Activated B cell treated with CpG ODN at 0.5 μM for 24 hours (primary cell): ENCODE measurements at regions not wholly inside any gene's neighbourhood (a gene's known extent, or its start where the extent isn't known, plus 50 kb on each side); places are given as distances from the start of the nearest gene placed in this dataset.

ENCODE experiments used
- ATAC-seq: fragments of 200-7000 bp; cut with Tn5 transposase; one replicate; pipeline ENCODE4 v1.10.0; 2021; ENCODE audit warnings: low read depth, mild to moderate bottlenecking, moderate library complexity
- CTCF ChIA-PET: fragments of 350-600 bp; sonication (Branson Sonifier 250); formaldehyde crosslinking; loops from one replicate; lab custom pipeline; 2021; ENCODE audit warnings: antibody characterized with exemption; lab: Charles Lee
- POLR2A ChIA-PET: fragments of 350-600 bp; sonication (Branson Sonifier 250); formaldehyde crosslinking; loops from one replicate; lab custom pipeline; 2021; ENCODE audit warnings: antibody characterized with exemption; lab: Charles Lee
- DNase-seq: peaks from one replicate; pipeline ENCODE4 v3.0.0; 2022
- H3K27ac Mint-ChIP-seq: one replicate; pipeline ENCODE4 v1.8.0; 2020; ENCODE audit warnings: mixed read lengths
- H3K27me3 Mint-ChIP-seq: one replicate; pipeline ENCODE4 v1.8.0; 2021; ENCODE audit warnings: mixed read lengths
- H3K36me3 Mint-ChIP-seq: one replicate; pipeline ENCODE4 v1.8.0; 2021; ENCODE audit warnings: low read depth, mixed read lengths
- H3K4me1 Mint-ChIP-seq: one replicate; pipeline ENCODE4 v1.8.0; 2021; ENCODE audit warnings: mixed read lengths
- H3K4me3 Mint-ChIP-seq: one replicate; pipeline ENCODE4 v1.8.0; 2020; ENCODE audit warnings: mild to moderate bottlenecking, mixed read lengths
- H3K9me3 Mint-ChIP-seq: one replicate; pipeline ENCODE4 v1.8.0; 2020; ENCODE audit warnings: mixed read lengths
- intact Hi-C: fragments of 100-400 bp; cut with micrococcal nuclease; formaldehyde crosslinking; loops from one replicate; pipeline ENCODE4 v1.15.1; 2024
- TF ChIP-seq, protein P1 (sequence below): fragments of 200-600 bp; IDR thresholded peaks from one replicate; pipeline ENCODE4 v1.8.0; 2022; ENCODE audit warnings: antibody characterized with exemption, mild to moderate bottlenecking

DNA sequence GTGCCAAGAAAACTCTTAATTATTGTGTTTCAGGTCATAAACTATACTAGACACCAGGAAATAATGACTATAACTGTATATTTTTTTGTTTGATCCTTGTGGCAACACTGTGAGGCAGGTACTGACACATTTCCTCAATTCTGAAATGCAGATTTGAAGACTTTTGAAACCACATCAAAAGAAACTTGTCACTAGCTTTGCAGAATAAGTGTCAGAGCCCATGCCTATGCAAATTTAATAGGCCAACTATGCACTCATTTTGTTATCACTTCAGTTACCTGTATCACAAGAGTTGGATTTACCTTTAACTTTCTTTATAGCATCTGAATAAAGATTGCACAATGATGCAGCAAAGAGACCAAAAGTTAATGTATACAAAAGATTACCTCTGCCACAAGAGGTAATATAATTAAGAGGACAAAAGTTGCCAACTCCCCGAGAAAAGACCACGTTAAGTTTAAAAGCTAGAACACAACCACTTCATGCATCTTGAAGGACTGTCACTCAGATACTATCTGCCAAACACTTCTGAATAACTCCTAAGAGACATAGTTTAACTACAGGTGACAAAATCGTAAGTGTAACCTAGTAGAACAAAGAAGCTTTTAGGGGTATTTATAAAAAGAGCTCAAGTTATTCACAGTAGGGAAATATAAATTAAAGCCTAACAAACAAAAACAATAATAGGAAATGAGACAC, 80.5 kb downstream of the ELAPOR2 start:
- peaks cover 8% of the 10 kb centered on the region for H3K9me3 Mint-ChIP-seq
- H3K27ac Mint-ChIP-seq = no peak overlapping the region
- TF ChIP-seq, protein P1, sequence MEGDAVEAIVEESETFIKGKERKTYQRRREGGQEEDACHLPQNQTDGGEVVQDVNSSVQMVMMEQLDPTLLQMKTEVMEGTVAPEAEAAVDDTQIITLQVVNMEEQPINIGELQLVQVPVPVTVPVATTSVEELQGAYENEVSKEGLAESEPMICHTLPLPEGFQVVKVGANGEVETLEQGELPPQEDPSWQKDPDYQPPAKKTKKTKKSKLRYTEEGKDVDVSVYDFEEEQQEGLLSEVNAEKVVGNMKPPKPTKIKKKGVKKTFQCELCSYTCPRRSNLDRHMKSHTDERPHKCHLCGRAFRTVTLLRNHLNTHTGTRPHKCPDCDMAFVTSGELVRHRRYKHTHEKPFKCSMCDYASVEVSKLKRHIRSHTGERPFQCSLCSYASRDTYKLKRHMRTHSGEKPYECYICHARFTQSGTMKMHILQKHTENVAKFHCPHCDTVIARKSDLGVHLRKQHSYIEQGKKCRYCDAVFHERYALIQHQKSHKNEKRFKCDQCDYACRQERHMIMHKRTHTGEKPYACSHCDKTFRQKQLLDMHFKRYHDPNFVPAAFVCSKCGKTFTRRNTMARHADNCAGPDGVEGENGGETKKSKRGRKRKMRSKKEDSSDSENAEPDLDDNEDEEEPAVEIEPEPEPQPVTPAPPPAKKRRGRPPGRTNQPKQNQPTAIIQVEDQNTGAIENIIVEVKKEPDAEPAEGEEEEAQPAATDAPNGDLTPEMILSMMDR = no peak
- ATAC-seq = peak; percentile 45
- ChIA-PET POLR2A (no interaction called here), CTCF (no interaction called here)
- peaks cover 3% of the 10 kb centered on the region for H3K27me3 Mint-ChIP-seq
- intact Hi-C loops = no loop called here
- peaks cover 3% of the 10 kb centered on the region for H3K4me1 Mint-ChIP-seq
- no peaks in the 10 kb centered on the region for H3K36me3 Mint-ChIP-seq
- no peak overlapping the region for H3K4me3 Mint-ChIP-seq
- no peak for DNase-seq

DNA sequence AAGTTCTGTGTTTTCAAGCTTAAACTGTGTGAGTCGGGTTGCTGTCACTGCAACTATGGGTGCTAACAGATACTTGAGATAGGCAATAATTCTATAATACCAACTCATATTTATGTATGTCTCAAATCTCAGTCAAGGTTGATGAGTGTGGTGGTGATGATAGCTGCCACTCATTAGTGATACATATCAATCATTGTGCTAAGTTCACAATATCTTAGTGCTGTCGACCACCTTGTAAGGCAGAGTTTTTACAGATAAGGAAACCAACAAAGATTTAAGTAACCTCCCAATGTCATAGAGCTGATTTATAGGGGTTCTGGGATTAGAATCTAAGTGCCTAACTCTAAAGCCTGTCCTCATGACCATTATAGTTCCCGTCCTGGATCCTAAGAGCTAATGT, 82.5 kb downstream of the ELAPOR2 start:
- ATAC-seq (no peak), DNase-seq (no peak)
- H3K36me3 Mint-ChIP-seq = no peaks in the 10 kb centered on the region
- no peak overlapping the region for H3K4me3 Mint-ChIP-seq
- peaks cover 3% of the 10 kb centered on the region for H3K4me1 Mint-ChIP-seq
- H3K9me3 Mint-ChIP-seq = no peaks in the 10 kb centered on the region
- CTCF ChIA-PET = no interaction called here
- H3K27me3 Mint-ChIP-seq = peaks cover 3% of the 10 kb centered on the region
- intact Hi-C loops = no loop called here
- POLR2A ChIA-PET = no interaction called here
- TF ChIP-seq, protein P1 = no peak
- no peak overlapping the region for H3K27ac Mint-ChIP-seq

DNA sequence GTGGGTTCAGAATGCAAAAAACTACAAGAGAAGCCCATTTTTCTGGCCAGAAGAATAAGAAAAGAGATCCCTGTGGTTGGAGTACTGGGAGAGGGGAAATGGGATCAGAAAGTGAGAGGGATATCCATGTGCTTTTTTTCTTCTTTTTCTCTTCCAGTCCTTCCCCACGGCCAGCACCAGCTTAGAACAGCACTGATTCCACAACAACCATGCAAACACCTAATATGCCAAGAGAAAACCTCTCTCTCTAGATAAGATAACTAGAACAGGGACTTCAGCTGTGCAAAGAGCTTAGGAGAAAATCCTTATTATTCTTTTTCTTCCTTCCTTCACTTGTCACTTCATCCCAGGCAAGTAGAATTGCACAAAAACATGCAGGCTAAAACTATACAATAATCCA, 83.5 kb downstream of the ELAPOR2 start:
- Mint-ChIP-seq H3K4me1 (peaks cover 5% of the 10 kb centered on the region), H3K9me3 (no peaks in the 10 kb centered on the region), H3K27ac (no peak overlapping the region), H3K27me3 (peaks cover 3% of the 10 kb centered on the region), H3K4me3 (no peak overlapping the region), H3K36me3 (no peaks in the 10 kb centered on the region)
- ChIA-PET CTCF (no interaction called here), POLR2A (no interaction called here)
- TF ChIP-seq, protein P1 = no peak
- DNase-seq (no peak), ATAC-seq (no peak)
- intact Hi-C loops = loop anchor here (2.0 kb wide), 1 partner anchor 27 kb away; no protein-coding TSS in a partner anchor

DNA sequence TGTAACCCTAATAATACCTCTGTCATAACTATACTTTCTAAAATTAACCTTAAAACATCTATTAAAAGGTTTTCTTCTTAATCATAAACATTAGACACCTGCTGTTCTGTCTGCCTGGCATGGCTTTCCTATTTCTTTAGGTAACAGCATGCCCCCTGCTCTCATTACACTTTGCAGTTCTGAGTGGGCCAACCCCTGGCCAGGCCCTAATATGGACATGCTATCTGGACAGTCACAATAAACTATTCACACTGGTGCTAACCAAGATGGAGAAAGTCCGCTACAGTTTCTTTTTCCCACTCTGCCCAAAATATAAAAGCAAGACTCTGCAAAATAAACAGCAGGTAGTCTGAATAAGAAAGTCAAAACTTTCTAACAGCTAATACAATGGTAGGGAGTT, 84.0 kb downstream of the ELAPOR2 start:
- TF ChIP-seq, protein P1 = no peak
- Mint-ChIP-seq H3K36me3 (no peaks in the 10 kb centered on the region), H3K4me1 (peaks cover 5% of the 10 kb centered on the region), H3K27me3 (peaks cover 3% of the 10 kb centered on the region), H3K27ac (no peak overlapping the region), H3K4me3 (no peak overlapping the region), H3K9me3 (no peaks in the 10 kb centered on the region)
- CTCF ChIA-PET = no interaction called here
- POLR2A ChIA-PET = no interaction called here
- intact Hi-C loops = loop anchor here (2.0 kb wide), 1 partner anchor 27 kb away; no protein-coding TSS in a partner anchor
- DNase-seq (no peak), ATAC-seq (no peak)

DNA sequence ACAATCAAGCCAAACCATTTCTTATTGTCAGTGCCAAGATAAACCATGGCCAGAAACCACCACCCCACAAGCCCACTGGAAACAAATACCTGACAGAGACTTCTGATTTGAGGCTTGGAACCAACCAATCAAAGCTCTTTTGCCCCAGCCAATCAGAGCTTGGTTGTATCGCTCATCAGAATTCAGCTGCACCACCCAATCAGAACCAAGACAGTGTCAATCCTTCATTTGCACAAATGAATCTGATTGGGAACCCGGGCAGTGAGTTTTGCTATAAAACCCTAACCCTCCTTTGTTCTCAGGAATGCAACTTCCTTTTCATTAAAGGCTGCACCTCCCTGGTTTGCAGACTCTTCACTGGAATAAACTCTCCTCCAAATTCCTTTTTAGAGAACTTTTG, 87.4 kb downstream of the ELAPOR2 start:
- peaks cover 2% of the 10 kb centered on the region for H3K4me1 Mint-ChIP-seq
- POLR2A ChIA-PET = no interaction called here
- H3K36me3 Mint-ChIP-seq = no peaks in the 10 kb centered on the region
- TF ChIP-seq, protein P1 = no peak
- no peak overlapping the region for H3K27ac Mint-ChIP-seq
- no peaks in the 10 kb centered on the region for H3K9me3 Mint-ChIP-seq
- CTCF ChIA-PET = no interaction called here
- no peaks in the 10 kb centered on the region for H3K27me3 Mint-ChIP-seq
- H3K4me3 Mint-ChIP-seq = no peak overlapping the region
- intact Hi-C loops = no loop called here
- DNase-seq (no peak), ATAC-seq (no peak)
